SU-DHL-6 (cell line): ENCODE measurements at regions not wholly inside any gene's neighbourhood (a gene's known extent, or its start where the extent isn't known, plus 50 kb on each side); places are given as distances from the start of the nearest gene placed in this dataset.

Experiments
- H2AFZ ChIP-seq: fragments of 200-600 bp; sonication (generic); 2 replicates; pipeline ENCODE4 v1.6.1; 2014; ENCODE audit warnings: low read depth, mild to moderate bottlenecking, moderate library complexity, mixed read lengths, antibody characterized with exemption, low read length; ENCODE audit not compliant: severe bottlenecking
- H3F3A ChIP-seq: fragments of 200-600 bp; shearing (Covaris generic); 2 replicates; pipeline ENCODE4 v1.6.0; 2016; ENCODE audit warnings: antibody characterized with exemption, mild to moderate bottlenecking; ENCODE audit not compliant: insufficient read depth
- H3K27ac ChIP-seq: fragments of 200-600 bp; sonication (generic); 2 replicates; pipeline ENCODE4 v1.5.1; 2016; ENCODE audit warnings: low read depth, mild to moderate bottlenecking, low read length, moderate library complexity, mixed read lengths
- H3K27me3 ChIP-seq: fragments of 200-600 bp; sonication (generic), shearing (Covaris generic); 2 replicates; pipeline ENCODE4 v1.6.0; 2014; ENCODE audit warnings: mild to moderate bottlenecking, low read length
- H3K36me3 ChIP-seq: fragments of 200-600 bp; sonication (generic); 2 replicates; pipeline ENCODE4 v1.6.1; 2014; ENCODE audit warnings: mild to moderate bottlenecking, low read length, mixed read lengths
- H3K4me2 ChIP-seq: fragments of 300-600, 200-600 bp; shearing (Covaris generic), sonication (generic); 2 replicates; pipeline ENCODE4 v1.6.0; 2014; ENCODE audit warnings: low read length, low read depth, mild to moderate bottlenecking; ENCODE audit not compliant: poor library complexity, severe bottlenecking
- H3K4me3 ChIP-seq: fragments of 200-600 bp; sonication (generic); 2 replicates; pipeline ENCODE4 v1.5.1; 2014; ENCODE audit warnings: antibody characterized with exemption, low read length, mild to moderate bottlenecking, mixed read lengths; ENCODE audit not compliant: insufficient read depth, poor library complexity, severe bottlenecking
- H3K79me2 ChIP-seq: fragments of 200-600 bp; sonication (generic); 2 replicates; pipeline ENCODE4 v1.6.1; 2014; ENCODE audit warnings: mild to moderate bottlenecking, low read length, moderate library complexity; ENCODE audit not compliant: insufficient read depth
- H3K9ac ChIP-seq: fragments of 200-600 bp; sonication (generic); 2 replicates; pipeline ENCODE4 v1.7.0; 2014; ENCODE audit warnings: mild to moderate bottlenecking, low read length
- H3K9me2 ChIP-seq: fragments of 200-600 bp; sonication (generic); replicated peaks from 2 replicates; pipeline ENCODE4 v1.6.1; 2014; ENCODE audit warnings: low read length; ENCODE audit not compliant: insufficient read depth
- H3K9me3 ChIP-seq: fragments of 200-600 bp; sonication (generic); 2 replicates; pipeline ENCODE4 v1.6.1; 2014; ENCODE audit warnings: low read length, mixed read lengths; ENCODE audit not compliant: insufficient read depth
- H4K20me1 ChIP-seq: fragments of 200-600 bp; sonication (generic); 2 replicates; pipeline ENCODE4 v1.6.1; 2014; ENCODE audit warnings: low read depth, mild to moderate bottlenecking, antibody characterized with exemption, low read length, moderate library complexity, mixed read lengths
- EZH2phosphoT487 ChIP-seq: fragments of 200-600 bp; sonication (generic), shearing (Covaris generic); conservative IDR thresholded peaks from 2 replicates; pipeline ENCODE4 v1.6.1; 2018; ENCODE audit warnings: mild to moderate bottlenecking, antibody characterized with exemption, low read length, moderate library complexity, mixed read lengths
- TF ChIP-seq, protein P1 (sequence below): fragments of 200-600 bp; sonication (generic); IDR thresholded peaks from one replicate; pipeline ENCODE4 v1.5.1; 2017; ENCODE audit warnings: antibody characterized with exemption, mild to moderate bottlenecking, low read length, moderate library complexity; ENCODE audit not compliant: insufficient read depth, poor library complexity, severe bottlenecking

DNA sequence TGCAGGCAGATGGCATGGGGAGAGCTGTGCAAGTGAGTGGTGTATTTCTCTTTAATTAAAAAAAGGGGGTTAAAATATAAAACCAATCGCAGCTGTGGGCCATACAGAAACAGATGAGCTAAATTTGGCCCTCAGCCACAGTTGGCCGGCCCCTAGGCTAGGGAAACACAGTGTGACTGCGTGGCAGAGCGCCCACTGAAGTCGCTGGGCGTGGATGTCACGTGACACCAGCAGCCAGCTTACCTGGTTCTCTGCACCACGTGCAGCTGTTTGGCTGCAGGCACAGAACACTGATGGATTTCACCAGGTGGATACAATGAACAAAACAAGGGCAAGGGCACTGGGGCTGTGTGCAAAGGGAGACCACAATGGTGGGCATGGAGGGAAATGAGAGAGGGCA is 119.3 kb upstream of the ZNF746 start:
- no peak overlapping the region for H3K9ac ChIP-seq
- peaks cover 7% of the 10 kb centered on the region; the same call in 1 of the 2 replicates for H3K36me3 ChIP-seq
- no peaks in the 10 kb centered on the region for H3K27me3 ChIP-seq
- H2AFZ ChIP-seq = no peak overlapping the region
- H3K27ac ChIP-seq = no peak overlapping the region
- no peak overlapping the region for H3K4me2 ChIP-seq
- no peaks in the 10 kb centered on the region for H3K9me3 ChIP-seq
- TF ChIP-seq, protein P1, sequence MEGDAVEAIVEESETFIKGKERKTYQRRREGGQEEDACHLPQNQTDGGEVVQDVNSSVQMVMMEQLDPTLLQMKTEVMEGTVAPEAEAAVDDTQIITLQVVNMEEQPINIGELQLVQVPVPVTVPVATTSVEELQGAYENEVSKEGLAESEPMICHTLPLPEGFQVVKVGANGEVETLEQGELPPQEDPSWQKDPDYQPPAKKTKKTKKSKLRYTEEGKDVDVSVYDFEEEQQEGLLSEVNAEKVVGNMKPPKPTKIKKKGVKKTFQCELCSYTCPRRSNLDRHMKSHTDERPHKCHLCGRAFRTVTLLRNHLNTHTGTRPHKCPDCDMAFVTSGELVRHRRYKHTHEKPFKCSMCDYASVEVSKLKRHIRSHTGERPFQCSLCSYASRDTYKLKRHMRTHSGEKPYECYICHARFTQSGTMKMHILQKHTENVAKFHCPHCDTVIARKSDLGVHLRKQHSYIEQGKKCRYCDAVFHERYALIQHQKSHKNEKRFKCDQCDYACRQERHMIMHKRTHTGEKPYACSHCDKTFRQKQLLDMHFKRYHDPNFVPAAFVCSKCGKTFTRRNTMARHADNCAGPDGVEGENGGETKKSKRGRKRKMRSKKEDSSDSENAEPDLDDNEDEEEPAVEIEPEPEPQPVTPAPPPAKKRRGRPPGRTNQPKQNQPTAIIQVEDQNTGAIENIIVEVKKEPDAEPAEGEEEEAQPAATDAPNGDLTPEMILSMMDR = no peak
- no peak for TF ChIP-seq EZH2phosphoT487
- no peaks in the 10 kb centered on the region; the same call in 1 of the 2 replicates for H3K79me2 ChIP-seq
- no peak overlapping the region for H3K4me3 ChIP-seq
- no peaks in the 10 kb centered on the region for H3F3A ChIP-seq
- no peaks in the 10 kb centered on the region for H4K20me1 ChIP-seq
- no peaks in the 10 kb centered on the region for H3K9me2 ChIP-seq

DNA sequence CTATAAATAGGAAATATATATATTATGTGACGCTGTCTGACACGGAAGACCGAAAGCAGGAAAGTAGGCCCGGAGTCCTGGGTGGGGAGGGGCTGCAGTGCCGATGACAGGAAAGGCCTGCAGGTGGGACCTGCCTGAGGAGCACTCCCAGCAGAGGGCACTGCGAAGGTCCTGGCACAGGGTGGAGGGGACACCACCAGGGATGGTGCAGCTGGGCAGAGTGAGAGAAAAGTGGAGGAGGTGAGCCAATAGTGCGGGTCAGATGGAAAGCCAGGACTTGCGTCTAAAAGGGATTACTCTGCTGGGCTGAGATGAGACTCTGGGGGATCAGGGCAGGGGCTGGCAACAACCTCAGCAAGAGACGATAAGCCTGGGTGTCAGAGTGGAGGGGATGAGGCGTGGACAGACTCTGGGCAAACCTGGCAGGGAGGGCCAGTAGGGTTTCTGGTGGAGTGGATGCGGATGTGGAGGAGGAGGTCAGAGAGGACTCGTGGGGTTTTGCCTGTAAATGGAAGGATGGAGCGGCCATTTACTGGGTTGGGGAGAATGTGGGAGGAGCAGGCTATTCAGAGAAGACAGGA is 118.2 kb upstream of the ZNF746 start:
- Histone ChIP-seq H3K27ac (no peak overlapping the region), H3K4me3 (no peak overlapping the region), H4K20me1 (no peaks in the 10 kb centered on the region), H2AFZ (no peak overlapping the region), H3F3A (no peaks in the 10 kb centered on the region), H3K36me3 (peaks cover 7% of the 10 kb centered on the region; the same call in 1 of the 2 replicates), H3K9ac (no peak overlapping the region), H3K9me2 (no peaks in the 10 kb centered on the region), H3K27me3 (no peaks in the 10 kb centered on the region), H3K4me2 (no peak overlapping the region), H3K79me2 (no peaks in the 10 kb centered on the region; the same call in 1 of the 2 replicates), H3K9me3 (no peaks in the 10 kb centered on the region)
- no peak for TF ChIP-seq EZH2phosphoT487
- TF ChIP-seq, protein P1 = no peak

DNA sequence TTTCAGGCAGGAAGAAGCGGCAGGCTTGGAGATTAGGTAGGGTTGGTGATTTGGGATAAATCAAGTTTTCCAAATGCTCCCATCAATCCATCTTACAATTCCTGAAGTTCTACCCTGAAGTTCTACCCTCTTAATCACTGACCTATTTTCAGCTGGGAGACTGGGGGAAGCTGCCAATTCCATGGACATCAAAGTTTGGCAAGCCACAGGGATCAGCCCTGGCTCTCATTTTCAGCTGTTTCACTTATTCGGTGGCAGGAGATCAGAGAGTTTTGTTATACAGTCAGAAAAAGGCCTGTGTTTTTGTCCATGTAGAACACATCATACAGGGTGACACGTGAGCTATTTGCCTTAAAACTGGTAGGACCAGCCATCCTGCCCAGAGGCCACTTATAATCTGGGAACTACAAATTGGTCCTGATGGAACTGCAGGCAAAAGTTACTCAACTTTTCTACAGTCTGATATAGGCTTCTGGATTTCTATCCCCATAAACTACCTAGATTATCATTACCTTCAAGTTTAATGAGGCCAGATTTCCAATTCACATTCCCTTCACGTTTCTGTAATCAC is 112.9 kb upstream of the ZNF746 start:
- Histone ChIP-seq H3K9me3 (no peaks in the 10 kb centered on the region), H3K27me3 (no peaks in the 10 kb centered on the region), H3K4me2 (no peak overlapping the region), H3K4me3 (no peak overlapping the region), H3K36me3 (peaks cover 10% of the 10 kb centered on the region; the same call in 1 of the 2 replicates), H3K9me2 (no peaks in the 10 kb centered on the region), H2AFZ (no peak overlapping the region), H3K79me2 (no peaks in the 10 kb centered on the region; the same call in 1 of the 2 replicates), H4K20me1 (no peaks in the 10 kb centered on the region), H3K9ac (no peak overlapping the region), H3F3A (0 out of 2 replicates have a peak, but pooled peaks cover 1% of the 10 kb centered on the region), H3K27ac (no peak overlapping the region)
- TF ChIP-seq EZH2phosphoT487 = no peak
- TF ChIP-seq, protein P1 = no peak
